HG02870 (cell line): ENCODE measurements at regions not wholly inside any gene's neighbourhood (a gene's known extent, or its start where the extent isn't known, plus 50 kb on each side); places are given as distances from the start of the nearest gene placed in this dataset.
"Not testable (repeated sequence)": the region's sequence is repeated elsewhere in the genome, so short reads cannot be mapped to it uniquely, and the experiment has no call there.

Experiments used
- ATAC-seq: cut with Tn5 transposase; IDR thresholded peaks from one replicate; pipeline ENCODE4 v1.9.1; 2021; ENCODE audit warnings: mild to moderate bottlenecking, moderate library complexity; ENCODE audit not compliant: unreplicated experiment

DNA sequence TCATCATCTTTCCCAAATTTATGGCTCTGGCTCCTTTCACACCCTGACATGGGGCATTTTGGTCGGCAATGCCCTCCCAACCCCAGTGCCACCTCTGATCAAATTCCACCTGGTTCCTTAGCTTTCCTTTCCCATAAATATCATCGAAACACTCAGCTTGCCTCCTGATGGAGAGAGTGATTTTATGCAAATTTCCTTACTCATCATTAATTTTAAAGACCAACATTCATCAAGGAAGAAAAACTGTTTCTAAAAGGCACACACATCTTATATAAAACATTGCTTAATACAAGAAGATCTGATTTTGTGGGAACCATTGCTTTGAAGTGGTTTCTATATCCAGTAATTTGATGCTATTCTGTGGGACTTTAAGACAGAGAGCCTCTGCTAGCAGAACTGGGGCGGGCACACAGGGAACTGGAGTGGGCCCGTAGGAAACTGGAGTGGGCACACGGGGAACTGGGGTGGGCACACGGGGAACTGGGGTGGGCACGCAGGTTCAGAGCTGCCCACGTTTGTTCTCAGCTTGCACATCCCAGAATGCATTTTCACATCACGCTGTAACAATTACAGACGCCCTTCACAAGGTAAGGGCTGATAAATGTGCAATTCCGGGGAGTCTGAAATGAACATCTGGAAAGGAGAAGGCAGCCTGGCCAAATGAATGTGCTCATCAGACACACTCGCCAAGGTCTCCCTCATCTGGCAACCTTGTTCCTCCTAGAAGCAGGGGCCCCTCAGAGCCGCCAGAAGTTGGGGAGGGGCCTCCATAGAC, 174.2 kb downstream of the RTP5 start:
- no peak for ATAC-seq

DNA sequence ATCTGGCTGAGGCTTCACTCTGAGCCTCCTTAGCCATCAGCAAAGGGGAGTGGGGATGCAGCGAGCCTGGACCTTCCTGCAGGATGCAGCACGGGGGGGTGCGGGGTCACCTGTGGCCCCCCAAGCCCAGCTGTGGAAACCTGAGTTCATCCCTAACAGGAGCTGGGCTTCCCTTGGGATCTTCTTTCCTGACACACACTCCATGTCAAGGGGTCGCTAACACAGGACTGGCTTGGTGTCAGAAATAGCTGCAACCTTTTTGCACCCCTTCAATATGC, 174.7 kb downstream of the RTP5 start:
- no peak for ATAC-seq

DNA sequence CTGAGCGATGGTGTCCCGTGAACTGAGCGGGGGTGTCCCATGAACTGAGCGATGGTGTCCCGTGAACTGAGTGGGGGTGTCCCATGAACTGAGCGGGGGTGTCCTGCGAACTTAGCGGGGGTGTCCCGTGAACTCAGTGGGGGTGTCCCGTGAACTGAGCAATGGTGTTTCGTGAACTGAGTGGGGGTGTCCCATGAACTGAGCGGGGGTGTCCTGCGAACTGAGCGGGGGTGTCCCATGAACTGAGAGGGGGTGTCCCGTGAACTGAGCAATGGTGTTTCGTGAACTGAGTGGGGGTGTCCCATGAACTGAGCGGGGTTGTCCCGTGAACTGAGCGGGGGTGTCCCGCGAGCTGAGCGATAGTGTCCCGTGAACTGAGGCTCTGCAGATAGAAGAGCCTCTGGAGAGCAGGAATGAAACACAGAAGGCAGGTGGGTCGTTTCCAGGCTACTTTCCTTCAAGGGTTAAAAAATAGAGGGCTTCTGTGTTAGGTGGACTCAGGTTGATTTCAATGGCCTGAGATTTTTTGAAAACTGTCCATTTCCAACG, 176.1 kb downstream of the RTP5 start:
- ATAC-seq: not testable (repeated sequence)

DNA sequence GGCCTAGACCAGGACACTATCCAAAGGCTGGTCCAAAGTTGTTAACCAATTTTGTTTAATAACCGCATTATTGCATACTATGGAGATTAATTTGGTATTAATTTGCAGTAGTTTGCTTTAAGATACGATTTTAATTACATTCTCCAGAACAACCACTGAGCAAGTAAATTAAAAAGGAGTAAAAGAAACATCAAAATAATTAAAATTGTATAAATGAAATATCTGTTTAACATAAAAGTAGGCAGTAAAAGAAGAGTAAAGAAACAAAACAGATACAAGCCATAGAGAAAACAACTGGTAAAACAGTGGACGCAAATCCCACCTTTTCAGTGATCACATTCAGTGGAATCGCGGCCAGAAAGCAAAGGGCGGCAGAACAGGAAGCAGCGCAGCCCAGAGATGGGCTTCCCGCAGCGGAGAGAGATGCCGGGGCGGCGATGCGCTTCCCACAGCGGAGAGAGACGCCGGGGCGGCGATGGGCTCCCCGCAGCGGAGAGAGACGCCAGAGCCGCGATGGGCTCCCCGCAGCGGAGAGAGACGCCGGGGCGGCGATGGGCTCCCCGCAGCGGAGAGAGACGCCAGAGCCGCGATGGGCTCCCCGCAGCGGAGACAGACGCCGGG, 176.8 kb downstream of the RTP5 start:
- ATAC-seq: no peak

DNA sequence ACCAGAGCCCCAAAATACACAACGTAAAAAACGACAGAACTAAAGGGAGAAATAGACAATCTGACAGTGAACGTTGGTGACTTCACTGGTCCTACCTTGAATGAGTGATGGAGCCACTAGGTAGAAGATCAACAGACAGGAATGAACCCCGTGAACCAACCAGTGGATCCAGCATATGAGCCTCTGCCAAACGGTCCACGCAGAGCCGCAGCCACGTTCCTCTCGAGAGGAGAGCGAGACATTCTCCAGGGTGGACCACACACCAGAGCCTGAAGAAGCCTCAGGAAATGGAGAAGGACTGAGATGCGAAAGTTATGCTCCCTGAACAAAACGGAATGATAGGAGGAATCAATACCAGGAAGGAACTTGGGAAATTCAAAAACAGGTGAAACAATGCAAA, 178.4 kb downstream of the RTP5 start:
- no peak for ATAC-seq

DNA sequence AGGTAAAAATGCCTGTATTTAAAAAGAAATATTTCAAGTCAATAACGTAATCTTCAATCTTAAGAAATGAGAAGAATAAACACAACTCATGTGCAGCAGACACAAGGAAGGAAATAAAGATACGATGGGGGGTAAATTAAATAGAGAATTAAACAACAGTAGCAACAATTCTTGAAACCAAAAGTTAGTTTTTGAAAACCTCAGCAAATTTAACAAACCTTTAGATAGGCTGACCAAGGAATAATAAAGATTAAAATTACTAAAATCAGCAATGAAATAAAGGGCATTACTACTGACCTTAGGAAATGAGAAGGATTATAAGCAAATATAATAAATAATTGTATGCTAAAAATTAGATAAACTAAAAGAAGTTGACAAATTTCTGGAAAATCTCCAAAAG, 178.9 kb downstream of the RTP5 start:
- no peak for ATAC-seq

DNA sequence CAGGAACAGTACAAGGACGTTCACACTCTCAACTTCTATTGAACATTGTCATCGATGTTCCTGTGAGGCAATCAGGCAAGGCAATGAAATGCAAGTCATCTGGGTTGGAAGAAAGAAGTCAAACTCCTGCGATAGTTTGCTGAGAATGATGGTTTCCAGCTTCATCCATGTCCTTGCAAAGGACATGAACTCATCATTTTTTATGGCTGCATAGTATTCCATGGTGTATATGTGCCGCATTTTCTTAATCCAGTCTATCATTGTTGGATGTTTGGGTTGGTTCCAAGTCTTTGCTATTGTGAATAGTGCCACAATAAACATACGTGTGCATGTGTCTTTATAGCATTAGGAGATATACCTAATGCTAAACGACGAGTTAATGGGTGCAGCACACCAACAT, 180.0 kb downstream of the RTP5 start:
- not testable (repeated sequence) for ATAC-seq

DNA sequence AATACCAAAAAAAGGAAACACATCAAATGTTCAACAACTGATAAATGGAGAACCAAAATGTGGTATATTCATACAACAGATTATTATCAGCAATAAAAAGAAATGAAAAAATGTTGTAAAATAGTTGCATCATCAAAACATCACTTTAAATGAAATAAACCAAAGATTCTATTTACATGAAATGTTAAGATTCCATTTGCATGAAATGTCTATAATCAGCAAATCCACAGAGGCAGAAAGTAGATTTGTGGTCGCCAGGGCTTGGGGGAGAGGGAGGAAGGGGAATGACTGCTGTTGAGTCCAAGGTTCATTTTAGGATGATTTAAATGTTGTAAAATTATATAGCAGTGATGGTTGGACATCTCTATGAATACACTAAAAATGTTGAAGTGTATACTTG, 181.9 kb downstream of the RTP5 start:
- ATAC-seq: no peak

DNA sequence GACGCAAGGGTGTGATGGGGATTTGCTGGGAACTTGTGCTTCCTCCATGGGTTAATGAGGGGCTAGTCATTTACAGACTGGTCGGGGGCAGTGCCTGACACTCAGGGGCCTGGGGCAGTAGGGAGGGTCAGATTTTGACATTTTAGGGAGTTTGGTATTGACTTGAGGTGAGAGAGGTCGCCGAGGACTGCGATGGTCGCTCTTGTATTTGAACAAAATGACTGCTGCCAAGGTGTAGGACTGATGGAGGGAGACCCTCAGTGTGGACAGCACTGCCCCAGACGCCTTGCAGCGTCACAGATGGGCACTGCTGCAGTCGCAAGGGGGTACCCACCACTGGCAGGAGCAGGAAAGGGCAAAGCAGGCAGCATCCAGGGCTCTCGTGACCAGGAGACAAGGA, 182.9 kb downstream of the RTP5 start:
- no peak for ATAC-seq

DNA sequence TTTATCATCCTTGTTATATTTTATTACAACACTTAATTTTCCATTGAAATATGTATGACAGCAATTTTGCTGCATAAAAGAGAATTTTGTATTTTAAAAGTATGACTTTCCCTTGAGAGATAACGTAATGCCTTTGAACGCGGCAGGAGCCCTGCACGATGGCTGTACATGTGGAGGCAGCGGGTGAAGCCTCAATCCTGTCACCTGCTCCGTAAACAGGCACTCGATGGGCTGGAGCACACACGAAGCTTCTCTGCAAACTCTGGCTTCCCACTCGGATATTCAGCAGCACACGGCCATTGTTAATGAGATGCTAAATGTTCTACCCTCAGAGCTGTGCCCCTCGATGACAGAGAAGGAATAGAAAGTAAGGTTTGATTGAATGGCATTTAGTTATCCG, 184.4 kb downstream of the RTP5 start:
- no peak for ATAC-seq

DNA sequence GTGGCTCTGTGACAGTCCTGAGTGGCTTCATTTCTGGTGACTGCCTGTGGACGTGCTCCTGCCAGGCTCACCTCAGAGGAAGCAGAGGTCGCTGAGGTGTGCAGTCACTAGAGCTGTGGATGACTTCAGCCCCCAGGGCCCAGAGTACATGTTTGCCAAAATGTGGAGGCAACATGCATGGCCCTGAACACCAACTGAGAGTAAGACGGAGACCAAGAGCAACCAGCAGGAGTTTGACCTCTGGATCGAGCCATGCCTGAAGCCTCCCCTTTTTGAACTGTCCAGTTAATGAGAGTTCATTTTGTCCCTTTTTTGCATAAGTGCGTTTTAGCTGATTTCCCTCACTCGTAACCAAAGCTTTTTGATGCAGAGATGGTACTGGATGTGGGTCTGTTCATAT, 184.9 kb downstream of the RTP5 start:
- no peak for ATAC-seq

DNA sequence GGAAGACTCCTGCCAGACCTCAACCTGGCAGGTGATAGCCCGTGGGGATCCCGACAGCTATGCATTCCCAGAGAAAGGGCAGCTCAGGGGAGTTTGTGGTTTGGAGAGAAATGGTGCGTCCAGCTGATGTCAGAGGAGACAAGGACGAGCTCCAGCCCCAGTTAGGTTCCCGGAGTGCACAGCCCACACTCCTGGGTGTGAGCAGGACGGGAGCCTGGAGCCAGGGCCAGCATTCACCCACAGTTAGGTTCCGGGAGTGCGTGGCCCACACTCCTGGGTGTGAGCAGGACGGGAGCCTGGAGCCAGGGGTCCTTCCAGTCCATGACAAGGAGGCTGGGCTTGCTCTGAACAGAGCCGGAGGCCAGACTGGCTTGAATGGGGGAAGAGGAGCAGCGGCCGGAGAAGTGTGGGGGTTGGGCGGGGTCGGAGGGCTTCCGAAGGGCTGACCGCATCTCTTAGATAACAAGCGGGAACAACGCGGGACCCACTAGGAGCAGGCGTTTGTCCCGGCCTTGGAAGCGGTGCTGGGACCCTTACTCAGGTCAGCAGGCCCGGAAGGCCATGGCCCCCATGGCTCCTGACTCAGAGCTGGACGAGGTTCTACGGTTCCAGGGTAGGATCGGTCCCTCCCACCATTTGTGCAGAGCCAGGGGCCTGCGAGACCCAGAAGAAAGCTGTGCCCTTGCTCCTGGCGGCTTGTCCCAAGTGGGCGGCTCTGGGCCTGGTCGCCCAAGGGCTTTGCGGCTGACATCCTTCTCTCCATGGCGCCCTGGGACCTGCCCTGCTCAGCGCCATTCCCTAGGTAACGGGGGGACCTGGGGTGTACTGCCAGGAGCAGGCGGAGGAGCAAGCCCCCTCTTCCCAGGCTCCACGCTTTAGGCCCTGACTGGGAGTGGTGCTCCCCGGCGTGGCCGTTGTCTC, 185.6 kb downstream of the RTP5 start:
- ATAC-seq: no peak

DNA sequence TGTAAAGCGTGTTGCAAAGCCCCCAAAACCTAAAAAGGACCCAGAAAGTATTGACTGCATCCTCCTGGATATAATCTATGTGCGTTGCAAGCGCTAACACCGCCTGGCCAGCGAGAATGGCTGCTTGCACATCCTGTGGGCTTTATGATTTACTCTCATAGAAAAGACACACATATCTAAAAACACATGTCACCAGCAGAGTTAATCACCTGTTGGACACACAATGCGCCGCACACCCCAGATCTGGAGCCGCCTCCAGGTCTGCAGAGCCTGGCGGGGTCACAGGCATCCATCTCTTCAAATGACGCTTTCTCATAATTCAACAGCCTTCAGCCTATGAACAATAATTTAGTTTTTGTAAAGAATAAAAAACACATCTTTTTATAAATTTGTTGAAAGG, 186.5 kb downstream of the RTP5 start:
- no peak for ATAC-seq

DNA sequence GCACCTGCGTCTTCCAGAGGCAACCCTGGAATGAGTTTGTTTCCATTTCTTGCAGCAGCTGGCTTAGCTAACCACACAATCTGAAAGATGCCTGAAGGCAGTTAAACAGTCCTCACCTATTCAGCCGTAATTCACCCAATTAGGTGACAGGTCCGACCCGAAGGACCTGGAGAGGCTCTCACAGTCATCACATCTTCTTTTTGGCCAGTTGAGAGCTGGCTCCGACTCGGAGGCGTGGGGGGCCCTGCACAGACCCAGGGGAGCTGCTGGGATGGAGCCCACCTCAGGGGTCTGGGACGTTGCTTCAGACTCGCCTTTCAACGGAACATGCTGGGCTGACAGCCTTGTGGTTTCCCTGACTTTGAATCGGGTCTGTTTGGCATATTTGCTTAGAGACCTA, 187.3 kb downstream of the RTP5 start:
- ATAC-seq: no peak

DNA sequence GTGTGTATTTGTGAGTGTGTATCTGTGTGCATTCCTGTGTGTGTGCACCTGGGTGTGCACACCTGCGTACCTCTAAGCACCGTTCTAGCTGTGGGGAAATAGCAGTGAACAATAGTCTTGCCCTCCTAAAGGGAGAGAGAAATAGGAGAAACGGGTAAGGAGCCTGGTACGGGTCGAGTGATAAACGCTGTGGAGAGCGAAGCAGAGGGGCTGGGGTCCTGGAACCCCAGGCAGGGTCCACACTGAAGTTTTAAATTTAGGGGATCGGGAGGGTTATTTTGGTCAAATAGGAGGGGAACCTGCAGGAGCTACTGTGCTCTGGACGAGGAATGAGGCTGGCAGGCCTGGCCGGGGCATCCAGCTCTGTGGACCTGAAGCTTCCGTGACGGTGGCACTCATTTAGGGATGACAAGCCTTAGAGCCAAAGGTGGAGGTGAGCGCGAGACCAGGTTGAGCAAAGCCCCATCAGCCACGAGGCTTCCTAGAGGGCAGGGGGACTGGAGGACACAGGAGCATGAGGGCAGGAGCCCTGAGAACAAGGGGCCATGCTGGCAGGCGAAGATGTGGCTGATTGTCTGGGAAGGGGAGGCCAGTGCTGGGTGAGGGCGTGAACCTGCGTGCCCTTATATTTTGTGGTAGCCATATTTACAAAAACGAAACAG, 188.0 kb downstream of the RTP5 start:
- ATAC-seq: no peak

DNA sequence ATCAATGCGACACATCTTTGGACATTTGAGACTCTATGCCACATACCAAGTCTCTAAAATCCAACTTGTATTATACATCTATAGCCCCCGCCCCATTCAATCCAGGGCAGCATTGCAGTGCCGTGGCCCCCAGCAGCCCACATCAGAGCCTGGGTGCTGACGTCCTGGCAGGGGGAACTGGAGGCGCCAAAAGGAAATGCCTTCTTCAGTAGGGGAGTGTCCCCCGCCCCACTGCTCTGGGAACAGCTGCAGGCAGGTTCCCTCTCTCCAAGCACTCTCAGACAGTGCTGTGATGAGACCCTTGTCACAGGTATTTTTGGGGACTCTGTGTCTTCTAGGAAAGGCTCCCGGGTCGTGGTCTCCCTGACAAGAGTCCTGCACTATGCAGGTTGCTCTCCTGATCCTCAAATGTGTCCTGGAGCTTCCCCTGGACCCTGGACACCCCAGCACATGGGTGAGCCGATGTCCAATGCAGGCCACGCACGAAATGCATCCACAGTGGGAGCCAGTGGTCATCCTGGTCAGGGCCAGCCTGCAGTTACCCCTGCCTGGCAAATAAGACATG, 188.7 kb downstream of the RTP5 start:
- ATAC-seq: no peak

DNA sequence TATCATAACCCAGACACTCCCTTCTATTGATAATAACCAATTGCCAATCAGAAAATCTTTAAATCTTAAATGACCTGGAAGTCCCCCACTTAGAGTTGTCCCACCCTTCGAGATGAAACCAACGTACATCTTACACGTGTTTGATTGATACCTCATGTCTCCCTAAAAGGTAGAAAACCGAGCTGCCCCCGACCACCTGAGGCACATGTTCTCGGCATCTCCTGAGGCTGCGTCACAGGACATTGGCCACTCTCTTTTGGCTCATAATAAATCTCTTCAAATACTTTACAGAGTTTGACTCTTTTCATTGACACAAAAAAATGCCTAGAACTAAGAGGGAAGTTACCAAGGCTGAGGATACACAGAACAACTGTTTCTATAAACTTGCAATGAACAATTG, 190.0 kb downstream of the RTP5 start:
- no peak for ATAC-seq

DNA sequence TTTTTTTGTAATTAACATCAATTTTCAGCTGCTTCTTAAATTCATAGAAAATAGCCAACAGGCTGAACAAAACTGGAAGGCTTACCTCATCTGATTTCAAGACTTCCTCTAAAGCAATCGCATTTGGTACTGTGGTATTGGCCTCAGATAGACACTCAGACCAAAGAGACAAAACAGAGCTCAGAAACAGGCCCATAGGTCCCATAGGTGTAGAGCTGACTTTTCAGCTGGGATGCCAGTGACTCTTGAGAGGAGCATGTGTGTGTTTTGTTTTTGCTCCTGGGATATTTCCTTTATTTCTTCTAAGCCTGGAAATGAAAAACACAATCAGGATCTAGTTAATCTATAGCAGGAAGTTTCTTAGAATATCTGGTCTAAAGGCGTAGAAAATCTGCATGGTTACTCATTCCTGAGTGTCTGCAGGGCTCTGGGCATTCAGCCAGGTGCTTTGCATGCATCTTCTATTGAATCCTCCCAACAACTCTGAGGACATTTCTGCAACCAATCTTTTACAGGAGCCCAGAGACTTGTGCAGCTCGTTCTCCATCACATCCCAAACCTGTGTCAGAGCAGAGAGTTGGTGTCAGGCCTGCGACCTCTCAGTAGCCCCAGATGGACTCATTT, 190.8 kb downstream of the RTP5 start:
- ATAC-seq: no peak

DNA sequence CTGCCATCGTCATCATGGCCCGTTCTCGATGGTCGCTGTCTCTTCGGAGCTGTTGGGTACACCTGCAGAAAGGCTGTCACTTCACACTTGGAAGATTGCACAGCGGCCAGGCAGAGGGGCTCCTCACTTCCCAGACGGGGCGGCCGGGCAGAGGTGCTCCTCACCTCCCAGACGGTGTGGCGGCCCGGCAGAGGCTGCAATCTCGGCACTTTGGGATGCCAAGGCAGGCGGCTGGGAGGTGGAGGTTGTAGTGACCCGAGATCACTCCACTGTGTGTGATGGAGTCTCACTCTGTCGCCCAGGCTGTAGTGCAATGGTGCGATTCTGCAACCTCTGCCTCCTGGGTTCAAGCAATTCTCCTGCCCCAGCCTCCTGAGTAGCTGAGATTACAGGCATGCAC, 192.4 kb downstream of the RTP5 start:
- ATAC-seq: not testable (repeated sequence)

DNA sequence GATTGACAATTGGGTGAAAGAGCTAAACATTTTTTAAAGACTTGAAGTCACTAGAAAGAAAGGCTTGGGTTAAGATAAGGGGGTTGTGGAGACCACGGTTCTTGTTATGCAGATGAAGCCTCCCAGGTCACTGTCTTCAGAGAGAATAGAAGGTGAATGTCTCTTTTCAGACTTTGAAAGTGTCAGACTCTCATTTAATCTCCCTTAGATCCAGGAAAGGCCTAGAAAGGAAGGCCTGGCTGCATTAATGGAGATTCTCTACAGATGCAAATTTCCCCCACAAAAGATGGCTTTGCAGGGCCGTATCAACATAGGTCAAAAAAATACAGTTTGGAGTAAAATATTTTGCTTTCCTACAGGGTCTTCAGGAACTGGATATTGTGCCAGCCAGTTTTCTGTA, 193.9 kb downstream of the RTP5 start:
- ATAC-seq: no peak
